Bronchial epithelial cell (primary cell): ENCODE measurements at regions not wholly inside any gene's neighbourhood (a gene's known extent, or its start where the extent isn't known, plus 50 kb on each side); places are given as distances from the start of the nearest gene placed in this dataset.
A peak's percentile ranks its signal among the peaks of the same experiment; 100 is the strongest.

Experiments
- DNase-seq: peaks from one replicate; pipeline ENCODE4 v3.0.0-alpha.2; 2010; ENCODE audit warnings: low read depth
- FAIRE-seq: peaks from 2 replicates; lab custom pipeline; 2011; peaks lifted over from hg19 to GRCh38; lab: Jason Lieb, UNC
- H3K27me3 ChIP-seq: 2 replicates; pipeline ENCODE4 v1.5.1; 2011; ENCODE audit warnings: low read length; ENCODE audit not compliant: control insufficient read depth, insufficient read depth
- H3K36me3 ChIP-seq: 2 replicates; pipeline ENCODE4 v1.5.1; 2011; ENCODE audit warnings: low read length; ENCODE audit not compliant: control insufficient read depth, insufficient read depth
- H3K4me3 ChIP-seq: 2 replicates; pipeline ENCODE4 v1.5.1; 2011; ENCODE audit warnings: mild to moderate bottlenecking, low read depth, low read length, control low read depth
- TF ChIP-seq, protein P1 (sequence below): IDR thresholded peaks from 2 replicates; pipeline ENCODE4 v1.5.1; 2011; ENCODE audit warnings: mild to moderate bottlenecking, moderate library complexity, low read length, control low read depth, inconsistent platforms; ENCODE audit not compliant: insufficient read depth, severe bottlenecking

DNA sequence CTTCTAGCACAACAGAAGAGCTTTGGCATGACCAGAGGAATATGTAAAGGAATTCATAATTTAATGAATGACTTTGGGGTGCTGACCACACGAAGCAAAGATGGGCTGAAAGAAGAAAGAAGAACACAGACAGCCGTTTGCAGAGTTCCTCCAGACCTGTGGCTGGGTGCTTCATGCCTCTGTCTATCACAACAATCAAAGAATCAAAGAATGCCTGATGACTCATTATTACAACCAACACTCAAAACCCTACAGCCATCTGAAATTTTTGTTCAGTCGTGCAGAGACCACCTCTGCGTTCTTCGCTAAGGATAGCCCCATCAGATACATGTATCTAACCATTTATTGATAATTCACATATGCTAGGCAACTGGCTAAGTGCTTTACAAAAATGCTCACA, 129.0 kb upstream of the PRICKLE2 start:
- no peak for FAIRE-seq
- DNase-seq = peak; percentile 54
- H3K4me3 ChIP-seq = no peak overlapping the region
- H3K36me3 ChIP-seq = no peaks in the 10 kb centered on the region
- H3K27me3 ChIP-seq = no peaks in the 10 kb centered on the region
- TF ChIP-seq, protein P1, sequence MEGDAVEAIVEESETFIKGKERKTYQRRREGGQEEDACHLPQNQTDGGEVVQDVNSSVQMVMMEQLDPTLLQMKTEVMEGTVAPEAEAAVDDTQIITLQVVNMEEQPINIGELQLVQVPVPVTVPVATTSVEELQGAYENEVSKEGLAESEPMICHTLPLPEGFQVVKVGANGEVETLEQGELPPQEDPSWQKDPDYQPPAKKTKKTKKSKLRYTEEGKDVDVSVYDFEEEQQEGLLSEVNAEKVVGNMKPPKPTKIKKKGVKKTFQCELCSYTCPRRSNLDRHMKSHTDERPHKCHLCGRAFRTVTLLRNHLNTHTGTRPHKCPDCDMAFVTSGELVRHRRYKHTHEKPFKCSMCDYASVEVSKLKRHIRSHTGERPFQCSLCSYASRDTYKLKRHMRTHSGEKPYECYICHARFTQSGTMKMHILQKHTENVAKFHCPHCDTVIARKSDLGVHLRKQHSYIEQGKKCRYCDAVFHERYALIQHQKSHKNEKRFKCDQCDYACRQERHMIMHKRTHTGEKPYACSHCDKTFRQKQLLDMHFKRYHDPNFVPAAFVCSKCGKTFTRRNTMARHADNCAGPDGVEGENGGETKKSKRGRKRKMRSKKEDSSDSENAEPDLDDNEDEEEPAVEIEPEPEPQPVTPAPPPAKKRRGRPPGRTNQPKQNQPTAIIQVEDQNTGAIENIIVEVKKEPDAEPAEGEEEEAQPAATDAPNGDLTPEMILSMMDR = no peak

DNA sequence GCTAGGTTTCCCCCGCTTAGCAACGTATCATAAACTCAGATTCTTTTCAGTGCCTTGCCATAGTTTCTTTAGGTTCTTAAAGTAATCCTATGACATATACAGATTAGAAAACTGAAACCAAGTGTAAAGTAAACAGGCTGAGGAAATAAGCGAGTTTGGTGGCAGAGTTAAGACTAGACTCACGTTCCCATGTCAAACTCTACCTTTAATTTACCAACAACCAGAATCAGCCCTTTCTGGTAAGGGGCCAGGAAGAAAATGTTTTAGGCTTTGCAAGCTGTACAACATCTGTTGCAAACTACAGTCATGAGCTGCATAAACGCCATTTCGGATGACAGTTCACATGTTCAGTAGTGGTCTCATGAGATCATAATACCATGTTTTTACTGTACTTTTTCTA, 128.0 kb upstream of the PRICKLE2 start:
- H3K27me3 ChIP-seq = no peaks in the 10 kb centered on the region
- no peak overlapping the region for H3K4me3 ChIP-seq
- TF ChIP-seq, protein P1 = no peak
- H3K36me3 ChIP-seq = no peaks in the 10 kb centered on the region
- DNase-seq (peak; percentile 37), FAIRE-seq (no peak)

DNA sequence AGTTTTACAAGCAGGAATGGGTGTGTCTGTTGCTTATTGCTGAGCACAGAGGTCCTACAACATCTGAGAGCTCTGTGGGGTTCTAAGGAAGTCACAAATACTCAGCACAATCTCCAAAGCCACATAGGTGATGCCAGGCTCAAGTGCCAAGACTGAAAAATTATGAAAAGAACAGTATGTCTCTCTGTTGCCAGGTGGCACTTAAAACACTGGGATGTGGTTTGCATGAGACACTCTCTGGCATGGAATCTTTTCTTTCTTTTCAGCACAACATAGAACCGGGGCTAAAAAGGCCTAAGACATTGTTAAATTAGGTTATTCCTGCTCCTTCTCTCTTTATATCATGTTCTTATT, 127.3 kb upstream of the PRICKLE2 start:
- TF ChIP-seq, protein P1 = no peak
- no peaks in the 10 kb centered on the region for H3K27me3 ChIP-seq
- FAIRE-seq (no peak), DNase-seq (no peak)
- H3K36me3 ChIP-seq = no peaks in the 10 kb centered on the region
- no peak overlapping the region for H3K4me3 ChIP-seq

DNA sequence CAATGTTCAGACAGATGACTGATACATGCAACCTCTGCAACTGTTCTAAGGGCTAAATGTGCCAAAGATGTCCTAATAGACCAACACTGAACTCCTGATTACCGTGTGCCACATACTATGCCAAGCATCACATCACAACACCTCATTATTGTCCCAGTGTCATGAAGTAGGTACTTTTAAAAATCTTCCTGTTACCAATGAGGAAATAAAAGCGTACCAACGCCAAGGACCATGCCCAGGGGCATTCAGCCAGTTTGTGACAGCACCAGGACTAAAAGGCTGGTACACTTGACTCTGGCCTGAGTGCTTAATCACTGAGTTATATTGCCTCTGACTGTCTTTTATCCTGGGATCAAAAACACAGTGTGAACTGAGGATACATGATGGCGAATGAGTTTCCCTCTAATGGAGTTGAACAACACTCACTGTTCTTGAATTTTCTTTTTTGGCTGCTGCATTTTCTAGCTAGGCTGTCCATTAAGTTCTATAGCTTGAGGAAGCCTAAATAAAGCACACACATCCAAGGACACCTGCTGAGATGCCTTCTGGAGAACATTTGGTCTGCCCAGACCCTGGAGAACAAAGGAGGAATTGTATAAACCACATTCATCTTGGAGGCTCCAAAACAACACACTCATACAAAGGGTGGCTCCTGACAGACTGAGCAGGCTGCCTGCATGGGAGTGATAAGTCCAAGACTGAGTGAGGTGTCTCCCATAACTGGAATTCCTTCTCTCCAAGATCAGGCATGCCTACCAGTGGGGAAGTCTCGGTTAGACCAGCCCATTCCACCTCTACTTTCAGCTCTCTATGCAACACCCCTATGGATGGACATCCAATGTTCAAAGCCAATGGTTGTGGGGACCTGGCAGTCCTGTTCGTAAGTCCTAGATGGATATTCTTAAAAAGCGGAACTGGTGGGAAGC, 126.7 kb upstream of the PRICKLE2 start:
- DNase-seq = peak; percentile 88
- H3K36me3 ChIP-seq = no peaks in the 10 kb centered on the region
- H3K4me3 ChIP-seq = no peak overlapping the region
- H3K27me3 ChIP-seq = no peaks in the 10 kb centered on the region
- no peak for FAIRE-seq
- TF ChIP-seq, protein P1 = no peak

DNA sequence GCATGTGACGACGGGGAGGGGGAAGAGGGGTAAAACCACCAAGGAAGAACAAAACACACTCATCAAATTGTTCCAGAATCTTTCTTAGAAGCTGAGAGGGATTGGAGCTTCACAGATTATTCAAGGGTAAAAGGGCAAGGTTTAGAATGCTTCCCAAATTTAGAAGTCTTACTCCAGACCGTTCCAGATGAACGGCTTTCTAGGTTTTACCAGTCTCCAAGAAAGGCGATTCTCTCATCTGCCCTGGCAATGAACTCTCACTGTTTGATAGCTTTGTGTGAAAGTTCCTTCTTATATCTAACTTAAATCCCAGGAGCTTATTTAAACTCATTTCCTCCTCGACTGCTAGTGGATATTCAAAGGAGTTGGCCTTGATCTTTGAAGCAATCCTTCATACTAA, 124.3 kb upstream of the PRICKLE2 start:
- no peak for FAIRE-seq
- TF ChIP-seq, protein P1 = no peak
- Histone ChIP-seq H3K4me3 (no peak overlapping the region), H3K36me3 (no peaks in the 10 kb centered on the region), H3K27me3 (no peaks in the 10 kb centered on the region)
- DNase-seq = no peak
